ENCODE measurements at regions not wholly inside any gene's neighbourhood (a gene's known extent, or its start where the extent isn't known, plus 50 kb on each side); places are given as distances from the start of the nearest gene placed in this dataset.

DNA sequence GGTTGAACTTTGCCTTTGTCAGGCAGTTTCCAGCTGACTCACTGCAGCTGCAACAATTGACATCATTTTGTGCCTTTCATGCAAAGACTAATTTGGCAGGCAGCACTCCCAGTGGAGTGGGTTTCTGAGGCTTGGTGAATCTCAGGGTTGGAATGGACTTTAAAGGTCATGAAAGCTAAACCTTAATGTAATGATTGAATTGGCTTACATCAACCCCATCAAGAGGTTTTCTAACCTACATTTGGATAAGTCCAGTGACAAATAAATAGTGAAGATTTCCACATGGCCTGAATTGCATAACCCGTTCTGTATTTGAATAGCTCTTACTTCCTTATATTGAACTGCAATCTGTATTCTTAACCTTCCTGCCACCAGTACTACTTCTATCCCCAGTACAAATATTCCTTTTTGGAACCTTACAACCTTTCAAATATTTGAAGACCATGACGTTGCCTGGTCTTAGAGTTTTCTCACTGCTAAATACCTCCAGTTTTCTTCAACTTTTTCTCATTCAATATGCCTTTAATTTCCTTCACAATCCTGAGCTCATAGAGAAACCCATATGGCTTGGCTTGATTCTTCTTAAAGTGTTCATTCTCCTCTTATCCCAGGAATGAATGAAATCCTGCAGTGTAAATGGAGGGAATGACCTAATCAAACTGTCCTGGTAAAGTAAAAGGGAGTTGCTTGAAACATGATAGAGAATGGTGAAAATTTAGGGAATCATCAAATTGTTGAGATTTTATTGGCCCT, 168.1 kb upstream of the NOVA1 start:
- H3K9ac ChIP-seq: no peak overlapping the region
- no peak overlapping the region for H3K4me3 ChIP-seq
- no peaks in the 10 kb centered on the region for H3K9me3 ChIP-seq
- no peaks in the 10 kb centered on the region for H4K20me1 ChIP-seq
- no peaks in the 10 kb centered on the region for H3K27me3 ChIP-seq
- H3K4me1 ChIP-seq: no peaks in the 10 kb centered on the region
- no peak overlapping the region for H3K4me2 ChIP-seq
- H3K27ac ChIP-seq: no peak overlapping the region
- no peak for TF ChIP-seq Cebpa-rat (IDR thresholded peaks at IDR 0.05)
- H3K36me3 ChIP-seq: no peaks in the 10 kb centered on the region

DNA sequence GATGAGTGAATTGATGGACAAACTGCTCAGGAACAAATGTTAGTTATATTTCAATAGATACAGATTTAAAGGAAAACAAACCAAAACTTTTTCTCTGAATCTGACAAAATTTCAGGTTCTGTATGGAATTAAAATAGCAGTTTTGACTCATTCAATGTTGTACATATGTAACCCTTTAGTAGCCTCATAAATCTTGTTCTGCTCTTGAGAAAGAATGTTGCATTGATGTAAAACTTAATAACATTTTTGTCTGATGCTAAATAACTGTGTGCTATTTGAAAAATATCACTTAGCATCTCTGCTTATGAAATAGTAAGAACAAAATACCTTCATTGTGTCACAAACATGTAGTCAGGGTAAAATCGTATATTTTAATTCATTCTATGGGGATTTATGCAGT, 168.9 kb upstream of the NOVA1 start:
- Histone ChIP-seq H3K36me3 (no peaks in the 10 kb centered on the region), H3K4me2 (no peak overlapping the region), H3K9me3 (no peaks in the 10 kb centered on the region), H3K9ac (no peak overlapping the region), H4K20me1 (no peaks in the 10 kb centered on the region), H3K27me3 (no peaks in the 10 kb centered on the region), H3K27ac (no peak overlapping the region), H3K4me3 (no peak overlapping the region), H3K4me1 (no peaks in the 10 kb centered on the region)
- no peak for TF ChIP-seq Cebpa-rat (IDR thresholded peaks at IDR 0.05)

DNA sequence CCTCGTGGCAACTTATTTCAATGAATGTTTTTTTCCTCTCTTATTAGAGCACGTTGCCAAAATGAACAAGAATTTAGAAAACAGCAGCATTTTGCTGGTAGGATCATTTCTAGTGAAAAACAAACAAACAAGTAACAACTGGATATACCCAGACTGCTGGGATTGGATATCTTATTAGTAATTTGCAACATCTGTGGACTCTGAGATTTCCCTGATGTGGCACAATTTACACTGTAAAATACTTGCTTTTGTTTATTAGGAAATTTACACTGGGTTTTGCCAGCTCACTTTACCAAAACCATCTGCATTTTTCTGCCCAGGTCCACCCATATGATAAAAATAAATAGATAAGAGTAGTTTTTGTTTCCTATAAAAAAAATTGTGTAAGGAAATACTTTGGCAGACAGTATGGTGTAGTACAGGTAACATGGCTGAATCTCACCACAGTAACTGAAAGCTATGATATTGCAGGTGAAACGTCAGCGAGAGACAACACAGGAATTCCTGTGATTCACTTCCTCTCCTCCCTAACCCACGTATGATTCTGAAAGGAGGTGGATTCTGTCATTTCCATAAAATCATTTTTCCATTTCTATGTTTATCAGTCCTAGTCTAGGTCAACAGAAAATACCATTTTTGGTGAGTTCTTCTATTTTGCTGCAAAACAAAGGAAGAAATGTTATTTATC, 176.2 kb upstream of the NOVA1 start:
- Histone ChIP-seq H3K4me2 (no peak overlapping the region), H3K27ac (no peak overlapping the region), H3K27me3 (no peaks in the 10 kb centered on the region), H3K9me3 (no peaks in the 10 kb centered on the region), H3K4me1 (no peaks in the 10 kb centered on the region), H3K9ac (no peak overlapping the region), H4K20me1 (no peaks in the 10 kb centered on the region), H3K36me3 (no peaks in the 10 kb centered on the region), H3K4me3 (no peak overlapping the region)
- no peak for TF ChIP-seq Cebpa-rat (IDR thresholded peaks at IDR 0.05)

DNA sequence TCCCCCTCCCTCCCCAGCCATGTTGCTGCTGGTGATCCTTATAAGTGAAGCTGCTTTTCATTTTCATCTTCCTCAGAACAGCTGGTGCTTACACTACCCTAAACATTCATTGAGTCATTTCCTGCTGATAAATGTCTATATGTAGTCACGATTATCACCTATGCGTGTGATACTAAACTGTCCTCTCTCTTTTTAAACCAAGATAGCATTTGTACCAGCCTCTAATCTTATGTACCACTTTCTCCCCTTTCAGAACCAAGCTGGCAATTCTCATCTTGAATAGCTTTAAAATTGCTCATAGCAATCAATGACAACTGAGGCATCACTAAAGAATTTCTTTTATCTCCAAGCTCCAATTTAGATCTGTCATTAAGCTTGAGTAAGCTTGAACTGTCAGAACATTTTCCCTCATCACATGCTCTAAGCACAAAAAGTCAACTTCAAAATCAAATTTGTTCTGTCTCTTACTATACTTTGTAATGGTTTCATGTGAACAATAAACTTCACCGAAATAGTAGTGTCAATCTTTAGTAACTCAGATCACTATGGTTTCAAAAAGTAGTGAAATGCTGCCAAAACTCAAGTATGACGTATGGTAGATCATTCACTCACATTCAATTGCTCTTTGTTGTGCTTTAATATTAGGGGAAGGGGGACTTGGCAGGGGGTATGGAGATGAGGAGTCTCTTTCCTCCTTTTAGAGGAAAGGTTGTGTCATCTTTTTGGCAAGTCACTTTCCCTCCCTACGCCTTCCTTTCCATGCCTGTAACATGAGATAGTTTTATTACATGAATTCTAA, 178.1 kb upstream of the NOVA1 start:
- no peak overlapping the region for H3K4me2 ChIP-seq
- H3K4me3 ChIP-seq: no peak overlapping the region
- H3K9ac ChIP-seq: no peak overlapping the region
- H4K20me1 ChIP-seq: no peaks in the 10 kb centered on the region
- H3K4me1 ChIP-seq: no peaks in the 10 kb centered on the region
- H3K27ac ChIP-seq: no peak overlapping the region
- H3K36me3 ChIP-seq: no peaks in the 10 kb centered on the region
- TF ChIP-seq Cebpa-rat (IDR thresholded peaks at IDR 0.05): no peak
- H3K27me3 ChIP-seq: no peaks in the 10 kb centered on the region
- no peaks in the 10 kb centered on the region for H3K9me3 ChIP-seq

DNA sequence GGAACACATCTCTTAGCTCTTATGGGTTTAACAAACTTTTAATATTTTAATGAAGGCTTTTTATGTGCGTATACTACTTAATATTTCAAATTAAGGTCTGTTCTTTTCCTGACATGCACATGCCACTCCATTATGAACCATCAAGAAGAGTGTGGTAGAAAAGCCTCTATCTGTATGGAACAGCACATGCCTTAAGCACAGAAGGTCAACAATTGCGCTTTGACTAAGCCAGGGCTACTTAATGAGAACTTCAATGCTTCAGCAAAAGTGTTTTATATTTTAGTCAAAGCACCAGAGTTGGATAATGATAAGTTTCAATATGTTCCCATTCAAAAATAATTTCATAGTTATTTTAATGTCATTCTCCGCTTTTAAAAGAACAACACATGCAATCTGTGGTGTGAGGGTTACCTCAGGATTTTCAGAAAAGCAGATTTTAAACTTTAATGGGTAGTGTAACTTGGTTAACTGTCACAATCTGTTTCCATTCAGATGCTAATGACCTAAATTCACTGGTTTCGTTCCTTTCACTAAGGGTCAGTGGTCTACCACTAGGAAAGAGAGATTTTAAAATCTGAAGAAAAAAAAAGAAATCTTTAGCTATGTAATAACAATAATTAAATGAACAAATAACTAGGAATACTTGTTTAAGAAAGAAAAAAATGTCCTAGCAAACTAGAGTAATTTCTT, 193.4 kb upstream of the NOVA1 start:
- no peaks in the 10 kb centered on the region for H3K4me1 ChIP-seq
- TF ChIP-seq Cebpa-rat (IDR thresholded peaks at IDR 0.05): no peak
- no peak overlapping the region for H3K4me2 ChIP-seq
- no peaks in the 10 kb centered on the region for H3K27me3 ChIP-seq
- no peaks in the 10 kb centered on the region for H4K20me1 ChIP-seq
- no peaks in the 10 kb centered on the region for H3K36me3 ChIP-seq
- H3K4me3 ChIP-seq: no peak overlapping the region
- no peaks in the 10 kb centered on the region for H3K9me3 ChIP-seq
- H3K9ac ChIP-seq: no peak overlapping the region
- H3K27ac ChIP-seq: no peak overlapping the region

DNA sequence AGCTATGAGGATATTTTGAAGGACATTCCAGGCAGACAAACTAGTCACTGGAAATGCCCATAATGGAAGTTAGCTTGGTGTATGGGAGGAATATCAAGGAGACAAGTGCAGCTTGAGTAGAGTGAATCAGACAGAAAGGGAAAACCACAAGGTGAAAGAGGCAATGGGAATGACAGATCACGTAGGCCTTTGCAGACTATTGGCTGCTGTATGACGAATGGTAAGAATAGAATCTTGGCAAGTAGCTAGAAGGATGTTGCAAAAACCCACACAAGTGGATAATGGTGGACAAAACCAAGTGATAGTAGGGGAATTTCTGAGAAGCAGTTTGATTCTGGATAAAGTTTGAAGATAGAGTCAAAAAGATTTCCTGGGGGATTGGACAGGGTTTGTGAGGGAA, 196.9 kb upstream of the NOVA1 start:
- H3K4me2 ChIP-seq: no peak overlapping the region
- H3K4me1 ChIP-seq: no peaks in the 10 kb centered on the region
- H3K9ac ChIP-seq: no peak overlapping the region
- TF ChIP-seq Cebpa-rat (IDR thresholded peaks at IDR 0.05): no peak
- H3K36me3 ChIP-seq: no peaks in the 10 kb centered on the region
- H3K9me3 ChIP-seq: no peaks in the 10 kb centered on the region
- no peaks in the 10 kb centered on the region for H4K20me1 ChIP-seq
- H3K27ac ChIP-seq: no peak overlapping the region
- no peak overlapping the region for H3K4me3 ChIP-seq
- no peaks in the 10 kb centered on the region for H3K27me3 ChIP-seq

DNA sequence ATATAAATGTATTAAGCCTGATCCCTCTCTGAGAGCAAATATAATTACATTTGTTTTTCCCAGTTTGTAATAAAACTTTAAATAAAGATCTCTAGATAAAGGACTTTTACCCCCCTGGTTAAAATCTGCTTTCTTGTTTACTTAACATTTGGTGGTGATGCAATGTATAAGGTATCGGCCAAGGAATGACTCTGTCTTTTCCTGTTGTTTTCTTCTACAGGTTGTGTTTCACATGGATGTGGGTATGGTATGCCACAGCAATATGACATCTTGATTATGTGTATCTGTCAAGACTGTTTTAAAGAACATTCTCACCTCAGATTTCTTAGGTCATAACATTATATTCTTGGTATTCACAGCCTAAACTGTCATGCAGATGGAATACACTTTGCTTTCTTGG, 210.6 kb upstream of the NOVA1 start:
- H3K4me2 ChIP-seq: no peak overlapping the region
- H3K9ac ChIP-seq: no peak overlapping the region
- no peaks in the 10 kb centered on the region for H4K20me1 ChIP-seq
- H3K27ac ChIP-seq: no peak overlapping the region
- no peaks in the 10 kb centered on the region for H3K36me3 ChIP-seq
- no peak overlapping the region for H3K4me3 ChIP-seq
- H3K4me1 ChIP-seq: no peaks in the 10 kb centered on the region
- TF ChIP-seq Cebpa-rat (IDR thresholded peaks at IDR 0.05): no peak
- no peaks in the 10 kb centered on the region for H3K27me3 ChIP-seq
- no peaks in the 10 kb centered on the region for H3K9me3 ChIP-seq

DNA sequence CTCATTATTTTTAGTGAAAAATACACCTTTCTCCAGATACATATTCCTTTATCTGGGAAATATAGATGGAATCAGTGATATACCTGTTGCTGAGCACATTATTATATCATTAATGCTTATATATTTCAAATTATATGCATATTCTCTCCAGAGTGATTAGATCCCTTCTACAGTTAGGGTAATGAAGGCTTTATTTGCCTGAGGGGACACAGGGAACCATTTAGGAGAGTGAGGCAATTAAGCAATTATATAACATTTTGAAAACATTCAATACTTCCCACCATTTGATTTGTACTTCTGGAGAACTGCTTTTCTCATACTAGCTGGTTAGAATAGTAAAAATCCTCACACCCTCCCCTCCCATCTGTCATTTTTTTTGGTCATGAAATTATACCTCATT, 212.8 kb upstream of the NOVA1 start:
- H3K9ac ChIP-seq: no peak overlapping the region
- no peak overlapping the region for H3K4me2 ChIP-seq
- no peaks in the 10 kb centered on the region for H3K27me3 ChIP-seq
- H3K27ac ChIP-seq: no peak overlapping the region
- no peaks in the 10 kb centered on the region for H3K9me3 ChIP-seq
- no peak for TF ChIP-seq Cebpa-rat (IDR thresholded peaks at IDR 0.05)
- H3K4me1 ChIP-seq: no peaks in the 10 kb centered on the region
- no peaks in the 10 kb centered on the region for H3K36me3 ChIP-seq
- H3K4me3 ChIP-seq: no peak overlapping the region
- H4K20me1 ChIP-seq: no peaks in the 10 kb centered on the region

DNA sequence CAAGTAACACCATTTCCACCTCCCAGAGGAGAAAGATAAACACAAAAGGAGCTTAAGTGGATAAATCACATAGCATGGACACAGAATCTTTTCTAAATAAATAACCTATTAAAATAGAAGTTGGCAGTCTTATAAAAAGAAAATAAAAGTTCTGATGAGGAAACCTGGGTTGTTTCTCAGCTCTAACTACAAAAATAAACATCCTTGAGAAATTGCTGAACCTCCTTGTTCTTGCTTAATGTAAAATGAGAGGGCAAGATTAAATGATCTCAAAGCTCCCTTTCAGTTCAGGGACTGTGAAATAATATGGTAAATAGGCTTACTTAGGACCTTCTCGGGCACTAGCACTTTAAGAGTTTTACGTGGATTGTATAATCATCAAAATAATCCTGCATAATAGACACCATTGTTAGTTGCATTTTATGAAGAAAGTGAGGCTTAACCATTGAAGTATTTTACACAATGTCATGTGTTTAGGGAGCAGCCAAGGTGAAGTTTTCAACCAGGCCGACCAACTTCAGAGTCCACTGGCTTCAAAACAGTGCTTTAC, 214.0 kb upstream of the NOVA1 start:
- TF ChIP-seq Cebpa-rat (IDR thresholded peaks at IDR 0.05): no peak
- Histone ChIP-seq H3K9me3 (no peaks in the 10 kb centered on the region), H3K4me2 (no peak overlapping the region)

More for the DNA sequence above, 214.0 kb upstream of the NOVA1 start:
- H3K4me3 ChIP-seq: no peak overlapping the region
- no peaks in the 10 kb centered on the region for H3K36me3 ChIP-seq
- H3K4me1 ChIP-seq: no peaks in the 10 kb centered on the region
- H3K27me3 ChIP-seq: no peaks in the 10 kb centered on the region
- H3K9ac ChIP-seq: no peak overlapping the region
- no peaks in the 10 kb centered on the region for H4K20me1 ChIP-seq
- no peak overlapping the region for H3K27ac ChIP-seq
